ENCODE measurements at regions not wholly inside any gene's neighbourhood (a gene's known extent, or its start where the extent isn't known, plus 50 kb on each side); places are given as distances from the start of the nearest gene placed in this dataset.

GRCh38 chr4:84394386-84394785 is 104.7 kb downstream of the NKX6-1 start:
- Histone ChIP-seq H3K4me3 (no peak overlapping the region), H3K27me3 (no peaks in the 10 kb centered on the region), H3K4me1 (ENCODE audit: low read depth) (no peaks in the 10 kb centered on the region), H3K36me3 (no peaks in the 10 kb centered on the region), H3K9me3 (ENCODE audit: low read depth) (no peaks in the 10 kb centered on the region), H3K27ac (no peak overlapping the region)
- DNase-seq (ENCODE audit: low read depth in 1 of 2, low spot score in 1 of 2) = no peak
- TF ChIP-seq, protein P1, sequence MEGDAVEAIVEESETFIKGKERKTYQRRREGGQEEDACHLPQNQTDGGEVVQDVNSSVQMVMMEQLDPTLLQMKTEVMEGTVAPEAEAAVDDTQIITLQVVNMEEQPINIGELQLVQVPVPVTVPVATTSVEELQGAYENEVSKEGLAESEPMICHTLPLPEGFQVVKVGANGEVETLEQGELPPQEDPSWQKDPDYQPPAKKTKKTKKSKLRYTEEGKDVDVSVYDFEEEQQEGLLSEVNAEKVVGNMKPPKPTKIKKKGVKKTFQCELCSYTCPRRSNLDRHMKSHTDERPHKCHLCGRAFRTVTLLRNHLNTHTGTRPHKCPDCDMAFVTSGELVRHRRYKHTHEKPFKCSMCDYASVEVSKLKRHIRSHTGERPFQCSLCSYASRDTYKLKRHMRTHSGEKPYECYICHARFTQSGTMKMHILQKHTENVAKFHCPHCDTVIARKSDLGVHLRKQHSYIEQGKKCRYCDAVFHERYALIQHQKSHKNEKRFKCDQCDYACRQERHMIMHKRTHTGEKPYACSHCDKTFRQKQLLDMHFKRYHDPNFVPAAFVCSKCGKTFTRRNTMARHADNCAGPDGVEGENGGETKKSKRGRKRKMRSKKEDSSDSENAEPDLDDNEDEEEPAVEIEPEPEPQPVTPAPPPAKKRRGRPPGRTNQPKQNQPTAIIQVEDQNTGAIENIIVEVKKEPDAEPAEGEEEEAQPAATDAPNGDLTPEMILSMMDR (IDR thresholded peaks at IDR 0.05; ENCODE audit: low read depth, low read length) = no peak

GRCh38 chr4:84392951-84393590 is 106.0 kb downstream of the NKX6-1 start:
- H3K9me3 ChIP-seq (ENCODE audit: low read depth) = no peaks in the 10 kb centered on the region
- H3K27ac ChIP-seq = no peak overlapping the region
- H3K36me3 ChIP-seq = no peaks in the 10 kb centered on the region
- no peak overlapping the region for H3K4me3 ChIP-seq
- TF ChIP-seq, protein P1 (IDR thresholded peaks at IDR 0.05; ENCODE audit: low read depth, low read length) = no peak
- no peaks in the 10 kb centered on the region for H3K4me1 ChIP-seq (ENCODE audit: low read depth)
- no peaks in the 10 kb centered on the region for H3K27me3 ChIP-seq
- DNase-seq (ENCODE audit: low read depth in 1 of 2, low spot score in 1 of 2) = no peak

DNA sequence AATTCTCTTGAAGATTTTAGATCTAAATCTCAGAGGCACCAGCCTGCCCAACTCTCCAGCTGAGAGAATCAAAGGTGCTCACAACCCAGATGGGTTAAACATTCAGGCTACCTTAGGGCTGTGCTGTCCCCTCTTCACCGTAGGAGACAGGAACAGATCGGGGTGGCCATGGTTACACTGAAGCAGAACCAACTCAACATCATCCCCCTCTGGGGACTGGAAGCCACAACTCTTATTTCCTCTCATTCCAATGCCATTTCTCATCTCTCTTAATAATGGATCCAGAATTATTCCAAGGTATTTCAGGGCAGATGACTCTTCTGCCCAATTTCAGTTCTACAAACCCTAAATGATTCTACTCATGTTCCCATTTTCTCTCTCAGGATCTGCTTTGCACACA is 109.7 kb downstream of the NKX6-1 start:
- H3K4me3 ChIP-seq = no peak overlapping the region
- H3K27me3 ChIP-seq = no peaks in the 10 kb centered on the region
- no peaks in the 10 kb centered on the region for H3K9me3 ChIP-seq (ENCODE audit: low read depth)
- no peaks in the 10 kb centered on the region for H3K4me1 ChIP-seq (ENCODE audit: low read depth)
- TF ChIP-seq, protein P1 (IDR thresholded peaks at IDR 0.05; ENCODE audit: low read depth, low read length) = no peak
- no peak for DNase-seq (ENCODE audit: low read depth in 1 of 2, low spot score in 1 of 2)
- no peak overlapping the region for H3K27ac ChIP-seq
- H3K36me3 ChIP-seq = no peaks in the 10 kb centered on the region

DNA sequence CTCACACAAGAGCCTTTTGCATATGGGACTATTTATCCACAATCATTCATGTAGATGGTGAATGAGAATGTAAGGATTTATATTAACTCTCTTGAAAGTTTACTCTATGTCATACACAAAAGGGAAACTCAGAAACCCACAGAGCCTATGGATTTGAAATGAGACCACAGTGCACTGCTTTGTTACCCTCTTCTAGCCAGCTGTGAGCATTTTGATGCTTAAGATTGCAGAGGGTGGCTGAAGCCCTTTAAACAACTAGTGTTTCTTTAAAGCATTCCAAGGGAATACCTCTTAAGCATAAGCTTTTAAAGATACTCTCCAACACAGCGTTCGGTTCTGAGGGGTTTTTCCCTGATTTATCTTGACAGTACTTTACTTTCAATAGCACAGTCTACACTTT is 113.9 kb downstream of the NKX6-1 start:
- no peaks in the 10 kb centered on the region for H3K36me3 ChIP-seq
- no peaks in the 10 kb centered on the region for H3K9me3 ChIP-seq (ENCODE audit: low read depth)
- no peak overlapping the region for H3K27ac ChIP-seq
- H3K27me3 ChIP-seq = peaks cover 2% of the 10 kb centered on the region
- H3K4me3 ChIP-seq = no peak overlapping the region
- H3K4me1 ChIP-seq (ENCODE audit: low read depth) = no peaks in the 10 kb centered on the region
- TF ChIP-seq, protein P1 (IDR thresholded peaks at IDR 0.05; ENCODE audit: low read depth, low read length) = no peak
- no peak for DNase-seq (ENCODE audit: low read depth in 1 of 2, low spot score in 1 of 2)

DNA sequence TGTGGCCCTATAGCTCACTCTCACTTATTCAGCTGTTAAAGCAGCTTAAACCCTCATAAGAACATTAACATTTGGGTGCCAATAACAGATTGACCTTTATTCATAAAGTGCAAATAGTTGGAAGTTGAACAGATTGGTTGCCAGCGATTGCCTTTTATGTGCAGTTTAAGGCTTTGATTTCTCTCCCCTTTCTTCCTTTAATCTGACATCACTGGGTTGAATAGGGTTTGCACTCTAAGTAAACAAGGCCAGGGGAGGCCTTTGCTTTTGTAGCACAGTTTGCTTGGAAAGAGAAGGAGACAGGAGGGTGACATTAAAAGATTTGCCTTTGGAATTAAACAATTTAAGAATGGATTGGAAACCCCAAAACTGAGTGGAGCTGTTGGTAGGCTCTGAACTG is 114.3 kb downstream of the NKX6-1 start:
- TF ChIP-seq, protein P1 (IDR thresholded peaks at IDR 0.05; ENCODE audit: low read depth, low read length) = no peak
- DNase-seq (ENCODE audit: low read depth in 1 of 2, low spot score in 1 of 2) = no peak
- no peak overlapping the region for H3K27ac ChIP-seq
- H3K4me1 ChIP-seq (ENCODE audit: low read depth) = no peaks in the 10 kb centered on the region
- H3K4me3 ChIP-seq = no peak overlapping the region
- no peaks in the 10 kb centered on the region for H3K36me3 ChIP-seq
- H3K27me3 ChIP-seq = peaks cover 6% of the 10 kb centered on the region
- H3K9me3 ChIP-seq (ENCODE audit: low read depth) = no peaks in the 10 kb centered on the region
